ENCODE measurements at regions not wholly inside any gene's neighbourhood (a gene's known extent, or its start where the extent isn't known, plus 50 kb on each side); places are given as distances from the start of the nearest gene placed in this dataset.
"Not testable (repeated sequence)": the region's sequence is repeated elsewhere in the genome, so short reads cannot be mapped to it uniquely, and the experiment has no call there.

- Histone ChIP-seq H3K9me3 (ENCODE audit: insufficient read depth, low read length, severe bottlenecking) (peaks cover 6% of the 10 kb centered on the region), H3K79me2 (ENCODE audit: insufficient read depth, low read length) (no peaks in the 10 kb centered on the region), H3K27ac (ENCODE audit: low read length) (no peak overlapping the region), H2AFZ (ENCODE audit: low read depth, low read length) (no peak overlapping the region), H4K20me1 (ENCODE audit: insufficient read depth, low read length) (no peaks in the 10 kb centered on the region), H3K36me3 (ENCODE audit: insufficient read depth, low read length) (no peaks in the 10 kb centered on the region), H3K27me3 (ENCODE audit: insufficient read depth, low read length, poor library complexity) (no peaks in the 10 kb centered on the region), H3K4me2 (ENCODE audit: insufficient read depth, low read length) (no peak overlapping the region), H3K4me3 (ENCODE audit: low read depth in 1 of 2, low read length in 2 of 2) (no peak overlapping the region), H3K9ac (ENCODE audit: low read depth, low read length) (no peak overlapping the region), H3K4me1 (ENCODE audit: insufficient read depth, low read length) (no peaks in the 10 kb centered on the region)
- ATAC-seq (ENCODE audit: insufficient read depth, low read depth) (no peak), DNase-seq (no peak)
- TF ChIP-seq EZH2 (IDR thresholded peaks at IDR 0.05; ENCODE audit: borderline replicate concordance, low read depth, low read length, severe bottlenecking) (no peak), CTCF (IDR thresholded peaks at IDR 0.05; ENCODE audit: borderline replicate concordance, extremely low read depth, low read length, poor library complexity, severe bottlenecking) (no peak)
These were observed 447.8 kb downstream of the AMY1C start for GRCh38 chr1:104197516-104197915.

GRCh38 chr1:104212239-104212638 is 462.5 kb downstream of the AMY1C start:
- DNase-seq (no peak), ATAC-seq (ENCODE audit: insufficient read depth, low read depth) (no peak)
- H3K36me3 ChIP-seq (ENCODE audit: insufficient read depth, low read length), result no peaks in the 10 kb centered on the region
- no peak overlapping the region for H2AFZ ChIP-seq (ENCODE audit: low read depth, low read length)
- no peaks in the 10 kb centered on the region for H3K9me3 ChIP-seq (ENCODE audit: insufficient read depth, low read length, severe bottlenecking)
- H3K4me1 ChIP-seq (ENCODE audit: insufficient read depth, low read length), result no peaks in the 10 kb centered on the region
- no peak overlapping the region for H3K4me3 ChIP-seq (ENCODE audit: low read depth in 1 of 2, low read length in 2 of 2)
- no peaks in the 10 kb centered on the region for H4K20me1 ChIP-seq (ENCODE audit: insufficient read depth, low read length)
- H3K4me2 ChIP-seq (ENCODE audit: insufficient read depth, low read length), result no peak overlapping the region
- no peak overlapping the region for H3K27ac ChIP-seq (ENCODE audit: low read length)
- H3K27me3 ChIP-seq (ENCODE audit: insufficient read depth, low read length, poor library complexity), result no peaks in the 10 kb centered on the region
- H3K9ac ChIP-seq (ENCODE audit: low read depth, low read length), result no peak overlapping the region
- no peaks in the 10 kb centered on the region for H3K79me2 ChIP-seq (ENCODE audit: insufficient read depth, low read length)
- TF ChIP-seq CTCF (IDR thresholded peaks at IDR 0.05; ENCODE audit: borderline replicate concordance, extremely low read depth, low read length, poor library complexity, severe bottlenecking), result no peak
- TF ChIP-seq EZH2 (IDR thresholded peaks at IDR 0.05; ENCODE audit: borderline replicate concordance, low read depth, low read length, severe bottlenecking), result no peak

DNA sequence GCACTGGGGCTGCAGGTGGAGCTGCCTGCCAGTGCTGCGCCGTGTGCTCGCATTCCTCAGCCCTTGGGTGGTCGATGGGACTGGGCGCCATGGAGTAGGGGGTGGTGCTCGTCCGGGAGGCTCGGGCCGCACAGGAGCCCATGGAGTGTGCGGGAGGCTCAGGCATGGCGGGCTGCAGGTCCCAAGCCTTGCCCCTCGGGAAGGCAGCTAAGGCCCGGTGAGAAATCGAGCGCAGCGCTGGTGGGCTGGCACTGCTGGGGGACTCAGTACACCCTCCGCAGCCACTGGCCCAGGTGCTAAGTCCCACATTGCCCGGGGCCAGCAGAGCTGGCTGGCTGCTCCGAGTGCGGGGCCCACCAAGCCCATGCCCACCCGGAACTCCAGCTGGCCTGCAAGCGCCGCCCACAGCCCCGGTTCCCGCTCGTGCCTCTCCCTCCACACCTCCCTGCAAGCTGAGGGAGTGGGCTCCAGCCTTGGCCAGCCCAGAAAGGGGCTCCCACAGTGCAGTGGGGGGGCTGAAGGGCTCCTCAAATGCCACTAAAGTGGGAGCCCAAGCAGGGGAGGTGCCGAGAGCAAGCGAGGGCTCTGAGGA is 467.8 kb downstream of the AMY1C start:
- H2AFZ ChIP-seq (ENCODE audit: low read depth, low read length); H3K27me3 ChIP-seq (ENCODE audit: insufficient read depth, low read length, poor library complexity); H3K9ac ChIP-seq (ENCODE audit: low read depth, low read length); H3K4me2 ChIP-seq (ENCODE audit: insufficient read depth, low read length); DNase-seq; H3K79me2 ChIP-seq (ENCODE audit: insufficient read depth, low read length); H3K9me3 ChIP-seq (ENCODE audit: insufficient read depth, low read length, severe bottlenecking); H4K20me1 ChIP-seq (ENCODE audit: insufficient read depth, low read length); H3K27ac ChIP-seq (ENCODE audit: low read length); H3K4me1 ChIP-seq (ENCODE audit: insufficient read depth, low read length); ATAC-seq (ENCODE audit: insufficient read depth, low read depth); H3K36me3 ChIP-seq (ENCODE audit: insufficient read depth, low read length); H3K4me3 ChIP-seq (ENCODE audit: low read depth in 1 of 2, low read length in 2 of 2): not testable (repeated sequence)

DNA sequence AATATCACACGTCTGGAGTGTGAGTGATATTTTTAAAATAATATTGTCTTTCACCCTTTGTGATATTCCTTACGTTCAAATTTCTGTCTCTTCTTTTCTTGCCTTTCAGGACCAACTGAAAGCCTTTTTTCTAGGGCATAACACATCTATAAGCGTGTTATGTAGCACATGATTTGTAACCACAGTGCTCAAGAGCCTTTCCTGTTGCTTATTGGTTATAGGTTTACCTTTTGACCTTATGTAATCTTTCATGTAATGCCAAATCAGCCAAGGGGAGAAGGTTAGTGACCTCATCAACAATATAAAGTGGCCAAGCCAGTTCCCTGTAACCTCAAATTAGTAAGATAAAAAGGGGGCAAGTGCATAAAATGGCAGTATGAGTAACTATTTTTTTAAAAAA is 480.2 kb downstream of the AMY1C start:
- Histone ChIP-seq H2AFZ (ENCODE audit: low read depth, low read length) (no peak overlapping the region), H3K4me2 (ENCODE audit: insufficient read depth, low read length) (no peak overlapping the region), H3K27me3 (ENCODE audit: insufficient read depth, low read length, poor library complexity) (no peaks in the 10 kb centered on the region), H3K4me1 (ENCODE audit: insufficient read depth, low read length) (no peaks in the 10 kb centered on the region), H4K20me1 (ENCODE audit: insufficient read depth, low read length) (no peaks in the 10 kb centered on the region), H3K9me3 (ENCODE audit: insufficient read depth, low read length, severe bottlenecking) (no peaks in the 10 kb centered on the region), H3K79me2 (ENCODE audit: insufficient read depth, low read length) (no peaks in the 10 kb centered on the region), H3K36me3 (ENCODE audit: insufficient read depth, low read length) (no peaks in the 10 kb centered on the region), H3K27ac (ENCODE audit: low read length) (no peak overlapping the region), H3K4me3 (ENCODE audit: low read depth in 1 of 2, low read length in 2 of 2) (no peak overlapping the region), H3K9ac (ENCODE audit: low read depth, low read length) (no peak overlapping the region)
- no peak for DNase-seq
- ATAC-seq (ENCODE audit: insufficient read depth, low read depth), result no peak
- TF ChIP-seq CTCF (IDR thresholded peaks at IDR 0.05; ENCODE audit: borderline replicate concordance, extremely low read depth, low read length, poor library complexity, severe bottlenecking) (no peak), EZH2 (IDR thresholded peaks at IDR 0.05; ENCODE audit: borderline replicate concordance, low read depth, low read length, severe bottlenecking) (no peak)
